Fibroblast of skin of right biceps (primary cell): ENCODE measurements at regions not wholly inside any gene's neighbourhood (a gene's known extent, or its start where the extent isn't known, plus 50 kb on each side); places are given as distances from the start of the nearest gene placed in this dataset.

ENCODE experiments used
- DNase-seq: peaks from one replicate; pipeline ENCODE4 v3.0.0-alpha.2; 2013

DNA sequence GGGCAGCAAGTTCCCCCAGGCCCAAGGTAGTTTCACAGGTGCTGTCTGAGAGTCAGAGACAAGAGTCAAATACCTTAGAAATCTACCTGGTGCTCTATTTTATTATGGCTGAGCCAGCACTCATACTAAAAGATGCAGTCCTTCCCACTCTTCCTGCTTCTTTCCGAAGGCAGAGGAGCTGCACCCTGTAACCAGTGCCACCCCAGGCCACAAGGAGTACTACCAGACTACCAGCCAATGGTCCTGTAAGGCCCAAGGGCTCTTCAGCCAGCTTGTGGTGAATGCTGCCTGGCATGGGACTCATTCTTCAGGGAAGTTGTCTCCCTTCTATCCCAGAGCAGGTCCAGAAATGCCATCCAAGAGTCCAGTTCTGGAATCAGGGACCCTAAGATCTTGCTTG lies 203.8 kb upstream of the DUSP10 start:
- no peak for DNase-seq

- DNase-seq, result no peak
Observed at GRCh38 chr1:221944247-221944870, 202.5 kb upstream of the DUSP10 start.

- DNase-seq, result no peak
Observed at GRCh38 chr1:221940631-221941030, 198.7 kb upstream of the DUSP10 start.

- DNase-seq, result no peak
Observed at GRCh38 chr1:221939607-221940006, 197.7 kb upstream of the DUSP10 start.

DNA sequence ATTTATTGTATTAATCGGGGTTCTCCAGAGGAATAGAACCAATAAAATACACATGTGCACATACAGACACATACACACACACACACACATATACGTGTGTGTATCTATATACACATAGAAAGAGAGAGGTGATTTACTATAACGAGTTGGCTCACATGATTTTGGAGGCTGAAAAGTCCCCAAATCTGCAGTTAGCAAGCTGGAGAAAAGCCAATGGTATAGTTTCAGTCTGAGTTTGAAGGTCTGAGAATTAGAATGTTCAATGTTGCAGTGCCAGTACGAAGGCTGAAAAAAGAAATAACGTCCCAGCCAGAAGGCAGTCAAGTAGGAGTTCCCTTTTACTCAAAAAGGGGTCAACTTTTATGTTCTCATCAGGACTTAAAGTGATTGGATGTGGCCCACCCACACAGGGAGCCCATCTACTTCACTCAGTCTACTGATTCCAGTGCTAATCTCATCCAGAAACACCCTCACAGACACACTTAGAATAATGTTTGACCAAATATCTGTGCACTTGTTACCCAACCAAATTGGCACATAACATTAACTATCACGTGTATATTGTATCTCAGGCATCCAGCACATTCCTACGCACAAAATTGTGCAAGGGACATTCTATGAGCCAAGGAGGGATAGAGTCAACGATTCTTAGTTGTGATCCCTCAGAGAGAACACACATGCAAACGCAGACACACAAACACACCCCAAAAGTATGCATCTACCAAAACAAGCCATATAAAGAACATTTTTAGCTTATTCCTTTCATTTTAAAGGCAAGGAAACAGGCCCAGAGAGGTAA lies 195.5 kb upstream of the DUSP10 start:
- DNase-seq, result no peak

GRCh38 chr1:221933814-221934213 lies 191.9 kb upstream of the DUSP10 start:
- no peak for DNase-seq

- no peak for DNase-seq
Observed at GRCh38 chr1:221926441-221926840, 184.6 kb upstream of the DUSP10 start.

- DNase-seq, result peak; percentile 11
Observed at GRCh38 chr1:221925947-221926346, 184.1 kb upstream of the DUSP10 start.

- peak; percentile 74 for DNase-seq
Observed at GRCh38 chr1:221923929-221924598, 182.2 kb upstream of the DUSP10 start.

- peak; percentile 33 for DNase-seq
Observed at GRCh38 chr1:221921936-221922335, 180.0 kb upstream of the DUSP10 start.

DNA sequence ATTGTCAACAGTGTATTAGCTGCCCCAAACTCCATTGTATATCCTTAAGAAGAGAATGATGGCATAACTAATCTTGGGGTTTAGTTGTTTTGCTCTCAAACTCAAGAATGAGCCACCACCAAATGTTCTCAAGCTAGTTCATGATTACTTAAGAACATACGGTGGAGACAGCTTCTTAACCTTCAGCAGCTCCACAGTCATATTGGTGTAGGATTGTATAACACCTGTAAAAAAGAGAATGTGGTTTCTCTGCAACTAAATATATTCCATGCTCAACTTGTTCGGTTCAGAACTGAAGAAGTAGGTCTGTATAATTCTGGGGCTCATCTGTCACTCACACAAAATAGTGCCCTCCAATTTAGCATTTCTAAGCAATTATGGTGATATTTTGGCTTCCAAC lies 177.9 kb upstream of the DUSP10 start:
- no peak for DNase-seq

DNA sequence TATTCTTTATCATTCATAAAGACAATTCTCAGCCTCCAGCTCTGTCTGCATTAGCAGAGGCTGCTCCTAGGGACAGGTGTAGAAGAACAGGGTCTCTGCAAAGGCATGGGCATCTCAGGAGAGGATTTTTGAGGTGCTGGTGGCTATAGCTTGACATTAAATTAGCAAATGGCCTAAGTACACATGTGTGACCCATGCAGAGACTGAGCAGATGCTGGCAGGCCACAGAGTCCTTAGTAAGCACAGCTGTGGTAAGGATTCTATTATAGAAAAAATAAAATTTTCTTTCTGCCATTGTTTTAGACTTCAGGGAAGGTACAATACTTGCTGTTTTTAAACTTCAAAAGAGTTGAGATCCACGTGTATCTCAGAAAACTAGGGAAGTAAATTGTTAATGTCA lies 177.5 kb upstream of the DUSP10 start:
- DNase-seq, result no peak

DNA sequence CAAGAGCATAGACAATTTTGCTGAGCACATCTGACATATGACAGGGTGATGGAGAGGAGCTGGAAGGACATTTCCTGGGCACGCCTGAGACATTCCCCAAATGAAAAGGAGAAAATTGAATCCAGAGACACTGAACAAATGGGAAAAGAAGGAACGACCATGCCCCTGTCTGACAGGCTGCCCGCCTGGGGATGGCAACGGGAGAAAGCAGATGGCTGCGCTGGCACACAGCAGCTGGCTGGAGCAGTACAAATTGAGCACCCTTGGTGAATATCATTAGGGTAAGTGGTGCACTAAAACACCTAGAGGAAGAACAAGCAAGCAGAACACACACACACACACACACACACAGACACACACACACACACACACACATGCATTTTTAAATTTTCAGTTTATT lies 174.3 kb upstream of the DUSP10 start:
- DNase-seq, result no peak

DNA sequence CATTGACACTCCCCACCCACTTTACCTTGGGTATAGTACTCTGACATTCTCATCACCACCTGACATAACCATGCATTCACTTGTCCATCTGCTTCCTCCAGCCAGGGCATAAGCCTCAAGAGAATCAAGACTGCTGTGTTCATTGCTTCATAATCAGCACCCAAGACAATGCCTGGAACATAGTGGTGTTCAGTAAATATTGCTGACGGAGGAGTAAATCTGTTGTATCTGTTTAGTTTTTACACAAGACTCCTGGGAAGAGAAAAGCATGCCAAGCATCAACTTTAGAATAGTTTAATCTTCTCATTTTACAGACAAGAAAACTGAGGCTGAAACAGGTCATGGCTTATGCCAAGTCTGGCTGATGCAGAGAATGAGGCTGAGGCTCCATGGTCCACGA lies 173.9 kb upstream of the DUSP10 start:
- DNase-seq, result no peak

DNA sequence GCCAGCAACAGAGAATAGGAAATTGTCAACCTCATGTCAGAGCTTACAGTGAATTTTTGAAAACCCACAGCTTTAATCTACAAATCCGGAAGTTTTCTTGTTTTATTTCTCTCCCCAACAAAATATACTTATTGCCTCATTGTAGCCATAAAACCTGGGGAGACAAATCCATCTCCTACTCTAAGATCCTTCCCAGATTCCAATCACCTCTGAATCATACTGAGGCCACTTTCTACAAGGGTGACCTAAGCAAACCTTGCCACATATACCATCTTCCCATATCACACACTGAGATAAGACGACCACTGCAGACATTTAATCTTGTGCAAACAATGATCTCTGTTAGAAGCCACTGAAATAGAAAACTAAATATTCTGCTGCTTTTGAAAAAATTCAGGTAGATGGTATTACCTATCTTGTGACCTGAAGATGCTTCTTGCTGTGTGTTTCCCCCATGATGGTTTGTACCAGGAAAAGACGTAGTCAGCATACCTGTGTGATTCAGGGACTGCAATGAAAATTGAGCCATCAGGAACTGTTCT lies 171.5 kb upstream of the DUSP10 start:
- DNase-seq, result no peak

DNA sequence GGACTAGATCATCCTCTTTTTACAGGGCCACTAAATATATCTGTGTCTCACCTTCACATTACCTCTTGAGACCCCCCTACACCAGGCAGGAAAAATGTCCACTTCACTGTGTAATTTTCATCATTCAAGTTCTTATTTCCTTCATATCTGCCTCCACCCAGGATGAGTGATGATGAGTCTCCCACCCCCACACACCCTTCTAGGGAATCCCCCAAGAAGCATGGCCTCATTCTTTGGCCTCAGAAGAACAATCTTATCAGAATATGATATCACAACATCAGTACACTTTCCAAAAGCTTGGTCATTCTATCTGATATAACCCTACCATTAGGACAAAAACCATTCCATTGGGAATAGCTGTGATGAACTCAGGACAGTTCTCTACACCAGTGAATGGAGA lies 170.3 kb upstream of the DUSP10 start:
- DNase-seq, result no peak

DNA sequence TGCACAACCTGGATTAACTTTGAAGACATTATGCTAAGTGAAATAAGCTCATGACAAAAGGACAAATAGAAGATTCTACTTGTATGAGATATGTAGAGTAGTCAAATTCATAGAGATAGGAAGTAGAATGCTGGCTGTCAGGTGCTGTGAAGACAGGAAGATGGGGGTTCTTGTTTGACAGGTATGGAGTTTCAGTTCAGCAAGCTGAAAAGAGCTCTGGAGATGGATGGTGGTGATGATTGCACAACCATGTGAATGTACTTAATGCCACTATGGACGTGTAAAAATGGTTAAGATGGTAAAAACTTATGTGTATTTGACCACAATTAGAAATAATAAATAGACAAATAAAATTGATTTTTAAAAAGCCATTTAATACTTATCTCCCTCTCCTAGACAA lies 169.8 kb upstream of the DUSP10 start:
- no peak for DNase-seq

DNA sequence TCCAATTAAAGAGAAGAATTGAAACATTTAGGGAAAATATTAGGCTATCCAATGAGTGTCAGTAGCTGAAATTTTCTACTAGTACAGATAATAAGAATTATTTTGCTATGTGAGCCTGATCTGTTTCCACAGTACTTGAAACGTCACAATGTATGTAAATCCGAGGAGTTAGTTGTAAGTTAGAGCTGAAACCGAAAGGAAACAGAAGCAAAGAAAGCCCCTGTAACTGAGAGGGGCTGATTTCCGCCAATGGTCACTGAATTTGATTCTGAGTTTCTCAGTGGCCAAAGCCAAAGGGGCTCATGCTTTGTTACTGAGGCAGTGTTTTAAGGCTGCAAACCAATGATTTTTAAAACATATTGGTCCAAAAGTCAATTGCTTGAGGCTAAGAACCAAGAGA lies 168.3 kb upstream of the DUSP10 start:
- DNase-seq, result no peak

DNA sequence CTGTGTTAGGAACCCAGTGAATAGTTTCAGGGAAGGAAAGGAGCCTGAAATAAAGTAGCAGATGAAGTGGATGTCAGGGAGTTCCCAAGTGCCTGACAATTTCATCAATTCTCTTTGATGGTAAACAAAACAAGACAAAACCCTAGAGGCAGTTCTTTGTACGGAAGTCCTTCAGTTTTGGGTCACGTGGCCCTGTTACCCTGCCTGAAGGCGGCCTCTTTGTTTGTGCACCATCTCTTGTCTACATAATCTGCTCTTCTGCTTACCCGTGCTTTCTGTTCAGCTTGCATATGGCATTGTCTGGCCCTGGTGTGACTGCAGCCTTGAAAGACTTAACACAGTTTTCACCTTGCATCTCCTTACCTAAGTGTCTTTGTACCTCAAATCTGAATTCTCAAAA lies 166.7 kb upstream of the DUSP10 start:
- DNase-seq, result no peak

DNA sequence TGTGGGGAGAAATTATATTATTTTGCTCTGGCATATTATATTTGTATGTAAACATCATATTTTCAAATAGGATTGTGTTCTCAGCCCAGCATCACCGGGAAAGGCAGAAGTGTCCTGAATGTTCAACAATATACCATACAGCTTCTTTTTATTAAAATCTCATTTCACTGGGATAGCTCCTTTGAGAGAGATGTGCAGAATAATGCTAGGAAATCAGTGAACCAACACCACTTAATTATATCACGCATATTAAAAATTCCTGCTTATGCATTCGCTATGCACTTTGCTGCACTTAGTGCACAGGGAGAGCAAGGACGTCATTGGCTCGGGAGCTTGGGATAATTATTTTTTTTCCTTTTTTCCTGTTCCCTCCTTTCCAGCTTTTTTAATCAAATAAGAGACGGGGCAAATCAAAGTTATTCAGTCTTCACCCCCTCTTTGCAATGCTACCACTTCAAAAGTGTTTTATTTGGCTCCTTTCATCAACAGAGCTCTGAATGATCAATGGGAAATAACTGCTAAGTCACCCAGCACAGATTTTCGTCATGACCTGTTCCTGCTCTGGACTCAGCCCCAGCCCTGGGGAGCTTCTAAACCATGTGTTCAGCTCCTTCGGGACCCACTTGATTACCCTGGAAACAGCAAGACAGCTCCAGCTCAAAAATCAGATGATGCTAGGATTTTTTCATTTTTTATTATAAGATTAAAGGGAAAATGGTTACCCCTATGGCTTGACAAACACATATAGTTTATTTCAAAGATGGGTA lies 165.5 kb upstream of the DUSP10 start:
- peak; percentile 30 for DNase-seq

DNA sequence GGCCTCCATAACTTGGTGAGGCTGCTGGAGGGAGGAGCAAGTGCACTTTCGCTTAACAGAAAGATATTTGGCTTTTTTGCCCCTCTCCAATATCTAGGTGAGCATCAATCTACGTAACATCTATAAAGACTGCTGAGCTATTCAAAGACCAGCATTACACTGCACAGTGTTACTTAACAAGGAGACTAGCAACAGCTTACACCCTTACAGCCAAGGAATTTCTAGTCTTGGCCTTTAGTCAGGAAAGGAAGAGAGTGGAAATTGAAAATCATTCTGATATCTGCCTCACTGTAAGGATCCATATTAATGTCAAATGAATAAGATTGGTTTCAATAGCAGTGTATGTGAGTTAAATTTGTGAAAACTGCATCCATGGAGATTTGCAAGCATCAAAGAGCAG lies 163.9 kb upstream of the DUSP10 start:
- DNase-seq, result no peak

DNA sequence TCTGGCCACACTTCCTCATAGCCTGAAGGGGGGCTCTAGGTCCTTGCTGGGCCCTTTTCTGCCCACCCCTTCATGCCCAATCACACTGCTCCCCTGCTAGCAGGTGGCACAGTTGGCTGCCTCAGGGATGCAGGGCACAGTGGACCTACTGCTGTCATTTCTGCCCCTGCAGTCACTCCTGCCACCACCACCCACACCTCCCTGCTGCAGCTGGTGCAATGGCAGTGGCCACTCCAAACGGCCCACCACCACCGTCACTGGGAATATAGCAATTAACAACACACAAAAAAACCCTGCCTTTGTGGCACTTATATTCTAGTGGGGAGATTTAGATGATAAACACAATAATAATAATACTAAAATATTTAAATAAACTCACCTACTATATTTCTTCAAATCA lies 162.4 kb upstream of the DUSP10 start:
- DNase-seq, result no peak

DNA sequence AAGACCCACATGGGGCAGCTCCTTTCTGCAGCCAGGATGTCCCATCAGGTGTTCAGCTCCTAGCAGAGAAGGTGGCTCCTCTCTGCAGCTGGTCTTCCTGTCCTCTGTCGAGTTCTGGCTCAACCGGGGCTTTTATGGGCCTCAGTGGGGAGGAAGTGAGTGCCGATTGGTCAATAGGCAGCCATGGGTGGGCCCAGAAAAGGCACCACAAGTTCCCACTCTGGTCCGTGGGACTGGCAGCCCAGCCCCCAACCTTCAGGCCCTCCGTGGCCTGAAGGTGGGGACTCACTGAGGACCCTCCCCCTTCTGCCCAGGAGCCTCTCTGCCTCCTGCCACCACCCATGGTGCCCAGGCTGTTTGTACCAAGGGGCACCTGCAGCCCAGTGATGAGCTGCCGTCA lies 161.7 kb upstream of the DUSP10 start:
- no peak for DNase-seq
